DOHH2 (cell line): ENCODE measurements at regions not wholly inside any gene's neighbourhood (a gene's known extent, or its start where the extent isn't known, plus 50 kb on each side); places are given as distances from the start of the nearest gene placed in this dataset.
"Not testable (repeated sequence)": the region's sequence is repeated elsewhere in the genome, so short reads cannot be mapped to it uniquely, and the experiment has no call there.

Source experiments
- H3F3A ChIP-seq: fragments of 200-600 bp; sonication (generic), shearing (Covaris generic); 2 replicates; pipeline ENCODE4 v1.6.0; 2016; ENCODE audit warnings: antibody characterized with exemption, mild to moderate bottlenecking; ENCODE audit not compliant: control insufficient read depth, insufficient read depth
- H3K27ac ChIP-seq: fragments of 200-600 bp; sonication (generic); 2 replicates; pipeline ENCODE4 v1.5.1; 2014; ENCODE audit warnings: low read depth, mild to moderate bottlenecking, low read length, moderate library complexity
- H3K27me3 ChIP-seq: fragments of 200-600 bp; sonication (generic); 2 replicates; pipeline ENCODE4 v1.6.1; 2014; ENCODE audit warnings: mild to moderate bottlenecking, low read length, mixed read lengths; ENCODE audit not compliant: control insufficient read depth
- H3K36me3 ChIP-seq: fragments of 200-600 bp; sonication (generic); 2 replicates; pipeline ENCODE4 v1.6.1; 2014; ENCODE audit warnings: mild to moderate bottlenecking, low read length, moderate library complexity, mixed read lengths; ENCODE audit not compliant: control insufficient read depth
- H3K4me1 ChIP-seq: fragments of 200-600 bp; sonication (generic); 2 replicates; pipeline ENCODE4 v1.6.1; 2014; ENCODE audit warnings: mild to moderate bottlenecking, low read length, mixed read lengths; ENCODE audit not compliant: control insufficient read depth
- H3K4me2 ChIP-seq: fragments of 200-600 bp; sonication (generic); 2 replicates; pipeline ENCODE4 v1.6.0; 2014; ENCODE audit warnings: mild to moderate bottlenecking, low read length, moderate library complexity
- H3K4me3 ChIP-seq: fragments of 200-600 bp; sonication (generic); 2 replicates; pipeline ENCODE4 v1.5.1; 2014; ENCODE audit warnings: mild to moderate bottlenecking, low read length, mixed read lengths
- H3K79me2 ChIP-seq: fragments of 200-600 bp; sonication (generic); 2 replicates; pipeline ENCODE4 v1.6.1; 2014; ENCODE audit warnings: mild to moderate bottlenecking, low read length, mixed read lengths; ENCODE audit not compliant: control insufficient read depth
- H3K9me2 ChIP-seq: fragments of 200-600 bp; sonication (generic); replicated peaks from 2 replicates; pipeline ENCODE4 v1.6.1; 2014; ENCODE audit warnings: mild to moderate bottlenecking, low read length, mixed read lengths; ENCODE audit not compliant: control insufficient read depth
- H3K9me3 ChIP-seq: fragments of 200-600 bp; sonication (generic); 2 replicates; pipeline ENCODE4 v1.6.1; 2014; ENCODE audit warnings: antibody characterized with exemption, low read length, mixed read lengths; ENCODE audit not compliant: control insufficient read depth, insufficient read depth
- H4K20me1 ChIP-seq: fragments of 200-600 bp; sonication (generic); 2 replicates; pipeline ENCODE4 v1.6.0; 2014; ENCODE audit warnings: low read depth, mild to moderate bottlenecking, antibody characterized with exemption, low read length, moderate library complexity; ENCODE audit not compliant: control insufficient read depth, insufficient read depth
- CTCF ChIP-seq: fragments of 200-600 bp; sonication (generic); IDR thresholded peaks from one replicate; pipeline ENCODE4 v1.5.1; 2014; ENCODE audit warnings: antibody characterized with exemption, mild to moderate bottlenecking, low read depth, low read length; ENCODE audit not compliant: poor library complexity, severe bottlenecking
- EZH2phosphoT487 ChIP-seq: fragments of 200-600 bp; sonication (generic); IDR thresholded peaks from 2 replicates; pipeline ENCODE4 v1.6.1; 2017; ENCODE audit warnings: borderline replicate concordance, mild to moderate bottlenecking, antibody characterized with exemption, low read length, moderate library complexity, mixed read lengths

GRCh38 chr6:6826095-6826901 lies 237.8 kb downstream of the LY86 start:
- Histone ChIP-seq H3K27ac (no peak overlapping the region), H3K36me3 (no peaks in the 10 kb centered on the region), H3K9me2 (no peaks in the 10 kb centered on the region), H3K9me3 (no peaks in the 10 kb centered on the region), H3K27me3 (peaks cover 3% of the 10 kb centered on the region; the same call in 1 of the 2 replicates), H3K4me3 (no peak overlapping the region), H3K79me2 (no peaks in the 10 kb centered on the region), H3F3A (no peaks in the 10 kb centered on the region), H4K20me1 (no peaks in the 10 kb centered on the region), H3K4me1 (no peaks in the 10 kb centered on the region), H3K4me2 (no peak overlapping the region)
- no peak for TF ChIP-seq CTCF
- no peak for TF ChIP-seq EZH2phosphoT487

GRCh38 chr6:6826961-6827360 lies 238.4 kb downstream of the LY86 start:
- H3K9me2 ChIP-seq, result no peaks in the 10 kb centered on the region
- H3F3A ChIP-seq, result no peaks in the 10 kb centered on the region
- no peak overlapping the region for H3K4me3 ChIP-seq
- no peaks in the 10 kb centered on the region for H3K79me2 ChIP-seq
- H3K9me3 ChIP-seq, result no peaks in the 10 kb centered on the region
- H3K27ac ChIP-seq, result no peak overlapping the region
- TF ChIP-seq CTCF (no peak), EZH2phosphoT487 (no peak)
- peaks cover 3% of the 10 kb centered on the region; the same call in 1 of the 2 replicates for H3K27me3 ChIP-seq
- H3K4me2 ChIP-seq, result no peak overlapping the region
- no peaks in the 10 kb centered on the region for H3K36me3 ChIP-seq
- H3K4me1 ChIP-seq, result no peaks in the 10 kb centered on the region
- no peaks in the 10 kb centered on the region for H4K20me1 ChIP-seq

GRCh38 chr6:6829872-6830685 lies 241.6 kb downstream of the LY86 start:
- TF ChIP-seq CTCF (no peak), EZH2phosphoT487 (no peak)
- no peaks in the 10 kb centered on the region for H3K4me1 ChIP-seq
- H4K20me1 ChIP-seq, result no peaks in the 10 kb centered on the region
- no peaks in the 10 kb centered on the region for H3F3A ChIP-seq
- H3K9me3 ChIP-seq, result no peaks in the 10 kb centered on the region
- H3K79me2 ChIP-seq, result no peaks in the 10 kb centered on the region
- no peak overlapping the region for H3K27ac ChIP-seq
- peaks cover 3% of the 10 kb centered on the region for H3K27me3 ChIP-seq
- no peak overlapping the region for H3K4me3 ChIP-seq
- no peaks in the 10 kb centered on the region for H3K36me3 ChIP-seq
- no peak overlapping the region for H3K4me2 ChIP-seq
- H3K9me2 ChIP-seq, result no peaks in the 10 kb centered on the region

GRCh38 chr6:6830686-6831063 lies 242.2 kb downstream of the LY86 start:
- not testable (repeated sequence) for H4K20me1 ChIP-seq, H3K4me2 ChIP-seq, H3K4me3 ChIP-seq

More at GRCh38 chr6:6830686-6831063, 242.2 kb downstream of the LY86 start:
- H3K4me1 ChIP-seq, H3K79me2 ChIP-seq, H3K36me3 ChIP-seq, H3F3A ChIP-seq, H3K27me3 ChIP-seq, H3K27ac ChIP-seq, H3K9me2 ChIP-seq, H3K9me3 ChIP-seq: not testable (repeated sequence)
